Suprapubic skin (tissue), 4 donors: ENCODE measurements at regions not wholly inside any gene's neighbourhood (a gene's known extent, or its start where the extent isn't known, plus 50 kb on each side); places are given as distances from the start of the nearest gene placed in this dataset.

Experiments used
- EP300 ChIP-seq: sonication (generic); formaldehyde crosslinking; IDR thresholded peaks from one replicate; pipeline ENCODE4 v1.6.1; 2017; ENCODE audit warnings: antibody characterized with exemption
- POLR2A ChIP-seq, 2 donors: fragments of 450-650 bp; IDR thresholded peaks; one replicate each; pipeline ENCODE4 v1.6.1; 2017; ENCODE audit warnings: antibody characterized with exemption in 2 of 2, mild to moderate bottlenecking in 2 of 2, moderate library complexity in 2 of 2
- POLR2AphosphoS5 ChIP-seq, 3 donors: sonication (generic); formaldehyde crosslinking; IDR thresholded peaks; one replicate each; pipeline ENCODE4 v1.6.1; 2017; ENCODE audit warnings: antibody characterized with exemption in 3 of 3
- TF ChIP-seq, protein P1 (sequence below), 2 donors: fragments of 200-600 bp in 1 of 2; fragments of 450-650 bp in 1 of 2; sonication (generic) in 1 of 2; IDR thresholded peaks; one replicate each; pipeline ENCODE4 v1.5.1; 2016 to 2019; ENCODE audit warnings: antibody characterized with exemption in 2 of 2, mild to moderate bottlenecking in 1 of 2, moderate library complexity in 1 of 2

DNA sequence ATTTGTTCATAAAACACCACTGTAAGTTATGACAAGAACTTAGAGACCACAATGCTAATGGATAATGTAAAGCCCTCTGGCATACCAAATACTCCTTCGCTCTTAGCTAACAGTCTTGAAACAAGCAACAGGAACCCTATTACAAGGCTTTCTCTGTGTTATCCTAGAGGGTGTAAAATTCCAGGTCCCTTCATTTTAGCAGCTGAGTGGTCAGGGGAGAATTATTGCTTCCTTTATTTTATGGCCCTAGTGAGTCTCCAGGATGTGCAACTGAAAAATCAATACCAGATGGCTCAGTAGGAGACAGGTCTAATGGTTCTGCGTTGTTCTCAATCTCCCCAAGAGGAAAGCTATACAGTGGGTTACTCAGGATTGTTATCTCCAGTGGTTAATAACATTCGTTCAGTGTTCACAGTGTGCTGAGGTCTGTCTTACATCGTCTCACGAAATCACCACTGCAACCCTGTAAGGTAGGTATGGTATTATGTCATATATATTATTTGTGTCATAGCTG, 172.7 kb upstream of the CNOT2 start:
- TF ChIP-seq, protein P1, sequence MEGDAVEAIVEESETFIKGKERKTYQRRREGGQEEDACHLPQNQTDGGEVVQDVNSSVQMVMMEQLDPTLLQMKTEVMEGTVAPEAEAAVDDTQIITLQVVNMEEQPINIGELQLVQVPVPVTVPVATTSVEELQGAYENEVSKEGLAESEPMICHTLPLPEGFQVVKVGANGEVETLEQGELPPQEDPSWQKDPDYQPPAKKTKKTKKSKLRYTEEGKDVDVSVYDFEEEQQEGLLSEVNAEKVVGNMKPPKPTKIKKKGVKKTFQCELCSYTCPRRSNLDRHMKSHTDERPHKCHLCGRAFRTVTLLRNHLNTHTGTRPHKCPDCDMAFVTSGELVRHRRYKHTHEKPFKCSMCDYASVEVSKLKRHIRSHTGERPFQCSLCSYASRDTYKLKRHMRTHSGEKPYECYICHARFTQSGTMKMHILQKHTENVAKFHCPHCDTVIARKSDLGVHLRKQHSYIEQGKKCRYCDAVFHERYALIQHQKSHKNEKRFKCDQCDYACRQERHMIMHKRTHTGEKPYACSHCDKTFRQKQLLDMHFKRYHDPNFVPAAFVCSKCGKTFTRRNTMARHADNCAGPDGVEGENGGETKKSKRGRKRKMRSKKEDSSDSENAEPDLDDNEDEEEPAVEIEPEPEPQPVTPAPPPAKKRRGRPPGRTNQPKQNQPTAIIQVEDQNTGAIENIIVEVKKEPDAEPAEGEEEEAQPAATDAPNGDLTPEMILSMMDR (IDR thresholded peaks at IDR 0.05) = no peak
- no peak for TF ChIP-seq POLR2A (IDR thresholded peaks at IDR 0.05)
- TF ChIP-seq POLR2AphosphoS5 (IDR thresholded peaks at IDR 0.05) = no peak
- no peak for TF ChIP-seq EP300
